ENCODE measurements at regions not wholly inside any gene's neighbourhood (a gene's known extent, or its start where the extent isn't known, plus 50 kb on each side); places are given as distances from the start of the nearest gene placed in this dataset.
"Not testable (repeated sequence)": the region's sequence is repeated elsewhere in the genome, so short reads cannot be mapped to it uniquely, and the experiment has no call there.

- TF ChIP-seq ZFX (IDR thresholded peaks at IDR 0.05; ENCODE audit: borderline replicate concordance) (no peak), CTCF (IDR thresholded peaks at IDR 0.05) (no peak)
- H3K27ac ChIP-seq = no peak overlapping the region
Observed at GRCh38 chr2:66198873-66199272, 236.1 kb upstream of the MEIS1 start.

GRCh38 chr2:66192888-66193287 lies 242.0 kb upstream of the MEIS1 start:
- no peak for TF ChIP-seq CTCF (IDR thresholded peaks at IDR 0.05)
- TF ChIP-seq ZFX (IDR thresholded peaks at IDR 0.05; ENCODE audit: borderline replicate concordance) = no peak
- H3K27ac ChIP-seq = no peak overlapping the region

GRCh38 chr2:66191311-66191710 lies 243.6 kb upstream of the MEIS1 start:
- H3K27ac ChIP-seq = no peak overlapping the region
- TF ChIP-seq CTCF (IDR thresholded peaks at IDR 0.05) (no peak), ZFX (IDR thresholded peaks at IDR 0.05; ENCODE audit: borderline replicate concordance) (no peak)

GRCh38 chr2:66189553-66189952 lies 245.4 kb upstream of the MEIS1 start:
- H3K27ac ChIP-seq = no peak overlapping the region
- TF ChIP-seq CTCF (IDR thresholded peaks at IDR 0.05) = no peak
- TF ChIP-seq ZFX (IDR thresholded peaks at IDR 0.05; ENCODE audit: borderline replicate concordance) = no peak

- no peak overlapping the region for H3K27ac ChIP-seq
- TF ChIP-seq ZFX (IDR thresholded peaks at IDR 0.05; ENCODE audit: borderline replicate concordance) (no peak), CTCF (IDR thresholded peaks at IDR 0.05) (no peak)
Observed at GRCh38 chr2:66186537-66186936, 248.4 kb upstream of the MEIS1 start.

GRCh38 chr2:66185497-66186054 lies 249.3 kb upstream of the MEIS1 start:
- H3K27ac ChIP-seq = no peak overlapping the region
- TF ChIP-seq CTCF (IDR thresholded peaks at IDR 0.05) (no peak), ZFX (IDR thresholded peaks at IDR 0.05; ENCODE audit: borderline replicate concordance) (no peak)

GRCh38 chr2:66177128-66177796 lies 257.7 kb upstream of the MEIS1 start:
- H3K27ac ChIP-seq = not testable (repeated sequence)

GRCh38 chr2:66174491-66174890 lies 260.4 kb upstream of the MEIS1 start:
- no peak overlapping the region for H3K27ac ChIP-seq
- TF ChIP-seq CTCF (IDR thresholded peaks at IDR 0.05) (no peak), ZFX (IDR thresholded peaks at IDR 0.05; ENCODE audit: borderline replicate concordance) (no peak)
